HG02678 (cell line): ENCODE measurements at regions not wholly inside any gene's neighbourhood (a gene's known extent, or its start where the extent isn't known, plus 50 kb on each side); places are given as distances from the start of the nearest gene placed in this dataset.
A peak's percentile ranks its signal among the peaks of the same experiment; 100 is the strongest.
"Not testable (repeated sequence)": the region's sequence is repeated elsewhere in the genome, so short reads cannot be mapped to it uniquely, and the experiment has no call there.

Experiments used
- ATAC-seq: cut with Tn5 transposase; IDR thresholded peaks from one replicate; pipeline ENCODE4 v1.9.1; 2021; ENCODE audit warnings: mild to moderate bottlenecking, moderate library complexity; ENCODE audit not compliant: unreplicated experiment

- no peak for ATAC-seq
Observed at GRCh38 chr11:45000918-45001317, 50.2 kb upstream of the TP53I11 start.

- no peak for ATAC-seq
Observed at GRCh38 chr11:45001466-45002165, 50.9 kb upstream of the TP53I11 start.

- ATAC-seq = no peak
Observed at GRCh38 chr11:45005106-45005505, 54.4 kb upstream of the TP53I11 start.

- ATAC-seq = no peak
Observed at GRCh38 chr11:45007011-45007410, 56.3 kb upstream of the TP53I11 start.

GRCh38 chr11:45015983-45016382 is 65.3 kb upstream of the TP53I11 start:
- ATAC-seq = not testable (repeated sequence)

GRCh38 chr11:45016446-45016845 is 65.8 kb upstream of the TP53I11 start:
- not testable (repeated sequence) for ATAC-seq

- ATAC-seq = no peak
Observed at GRCh38 chr11:45017329-45017728, 66.6 kb upstream of the TP53I11 start.

- ATAC-seq = no peak
Observed at GRCh38 chr11:45021001-45021400, 70.3 kb upstream of the TP53I11 start.

GRCh38 chr11:45021692-45022141 is 71.0 kb upstream of the TP53I11 start:
- ATAC-seq = no peak

GRCh38 chr11:45022294-45023064 is 71.8 kb upstream of the TP53I11 start:
- ATAC-seq = no peak

- no peak for ATAC-seq
Observed at GRCh38 chr11:45023065-45023365, 72.3 kb upstream of the TP53I11 start.

- ATAC-seq = no peak
Observed at GRCh38 chr11:45024316-45024715, 73.6 kb upstream of the TP53I11 start.

GRCh38 chr11:45024846-45025588 is 74.3 kb upstream of the TP53I11 start:
- ATAC-seq = no peak

GRCh38 chr11:45025716-45026492 is 75.2 kb upstream of the TP53I11 start:
- ATAC-seq = peak; percentile 61

- ATAC-seq = no peak
Observed at GRCh38 chr11:45026835-45027234, 76.2 kb upstream of the TP53I11 start.

GRCh38 chr11:45027312-45027711 is 76.6 kb upstream of the TP53I11 start:
- ATAC-seq = no peak

- no peak for ATAC-seq
Observed at GRCh38 chr11:45028911-45029682, 78.4 kb upstream of the TP53I11 start.

GRCh38 chr11:45030778-45031177 is 80.1 kb upstream of the TP53I11 start:
- ATAC-seq = no peak

- peak; percentile 94 for ATAC-seq
Observed at GRCh38 chr11:45031912-45032519, 81.3 kb upstream of the TP53I11 start.

- no peak for ATAC-seq
Observed at GRCh38 chr11:45035413-45035812, 84.7 kb upstream of the TP53I11 start.
